LHCN-M2 (cell line): ENCODE measurements at regions not wholly inside any gene's neighbourhood (a gene's known extent, or its start where the extent isn't known, plus 50 kb on each side); places are given as distances from the start of the nearest gene placed in this dataset.
"Not testable (repeated sequence)": the region's sequence is repeated elsewhere in the genome, so short reads cannot be mapped to it uniquely, and the experiment has no call there.

Experiments used
- DNase-seq: peaks from one replicate; pipeline ENCODE4 v3.0.0-alpha.2; 2012; ENCODE audit warnings: low read depth

GRCh38 chr21:15311510-15311909 lies 246.7 kb upstream of the NRIP1 start:
- no peak for DNase-seq

GRCh38 chr21:15317034-15317433 lies 252.2 kb upstream of the NRIP1 start:
- not testable (repeated sequence) for DNase-seq

- no peak for DNase-seq
Observed at GRCh38 chr21:15319727-15320126, 254.9 kb upstream of the NRIP1 start.

GRCh38 chr21:15324542-15324941 lies 259.7 kb upstream of the NRIP1 start:
- DNase-seq = no peak

- DNase-seq = no peak
Observed at GRCh38 chr21:15326032-15326867, 261.4 kb upstream of the NRIP1 start.

GRCh38 chr21:15327637-15328265 lies 263.0 kb upstream of the NRIP1 start:
- DNase-seq = no peak

GRCh38 chr21:15329191-15329590 lies 264.4 kb upstream of the NRIP1 start:
- no peak for DNase-seq

- no peak for DNase-seq
Observed at GRCh38 chr21:15330872-15331271, 266.1 kb upstream of the NRIP1 start.

GRCh38 chr21:15332572-15332971 lies 267.8 kb upstream of the NRIP1 start:
- no peak for DNase-seq

- no peak for DNase-seq
Observed at GRCh38 chr21:15333136-15333710, 268.4 kb upstream of the NRIP1 start.

- DNase-seq = no peak
Observed at GRCh38 chr21:15333951-15334350, 269.2 kb upstream of the NRIP1 start.

- DNase-seq = no peak
Observed at GRCh38 chr21:15343066-15343465, 278.3 kb upstream of the NRIP1 start.

- DNase-seq = no peak
Observed at GRCh38 chr21:15352009-15352408, 287.2 kb upstream of the NRIP1 start.

- DNase-seq = no peak
Observed at GRCh38 chr21:15353546-15353945, 288.7 kb upstream of the NRIP1 start.

- no peak for DNase-seq
Observed at GRCh38 chr21:15354516-15354915, 289.7 kb upstream of the NRIP1 start.

GRCh38 chr21:15355066-15355465 lies 290.3 kb upstream of the NRIP1 start:
- DNase-seq = no peak

- DNase-seq = no peak
Observed at GRCh38 chr21:15359251-15359650, 294.5 kb upstream of the NRIP1 start.

- DNase-seq = no peak
Observed at GRCh38 chr21:15362458-15362857, 297.7 kb upstream of the NRIP1 start.

GRCh38 chr21:15363921-15364320 lies 299.1 kb upstream of the NRIP1 start:
- DNase-seq = peak; percentile 41

GRCh38 chr21:15365751-15366392 lies 301.1 kb upstream of the NRIP1 start:
- peak; percentile 52 for DNase-seq

- DNase-seq = no peak
Observed at GRCh38 chr21:15366555-15366954, 301.8 kb upstream of the NRIP1 start.

GRCh38 chr21:15367061-15367626 lies 302.3 kb upstream of the NRIP1 start:
- no peak for DNase-seq
